ENCODE measurements at regions not wholly inside any gene's neighbourhood (a gene's known extent, or its start where the extent isn't known, plus 50 kb on each side); places are given as distances from the start of the nearest gene placed in this dataset.
"Not testable (repeated sequence)": the region's sequence is repeated elsewhere in the genome, so short reads cannot be mapped to it uniquely, and the experiment has no call there.

GRCh38 chr3:102037791-102038190 lies 188.5 kb downstream of the NFKBIZ start:
- no peak for DNase-seq

GRCh38 chr3:102038477-102039142 lies 189.3 kb downstream of the NFKBIZ start:
- no peak for DNase-seq

GRCh38 chr3:102040144-102040543 lies 190.8 kb downstream of the NFKBIZ start:
- DNase-seq = not testable (repeated sequence)

GRCh38 chr3:102053375-102053989 lies 204.2 kb downstream of the NFKBIZ start:
- DNase-seq = no peak

GRCh38 chr3:102054543-102055080 lies 205.3 kb downstream of the NFKBIZ start:
- no peak for DNase-seq

GRCh38 chr3:102057781-102058421 lies 208.6 kb downstream of the NFKBIZ start:
- no peak for DNase-seq

GRCh38 chr3:102059145-102059943 lies 210.0 kb downstream of the NFKBIZ start:
- no peak for DNase-seq

GRCh38 chr3:102060814-102061213 lies 211.5 kb downstream of the NFKBIZ start:
- no peak for DNase-seq

GRCh38 chr3:102063572-102063971 lies 214.3 kb downstream of the NFKBIZ start:
- DNase-seq = no peak

- DNase-seq = no peak
Measured at GRCh38 chr3:102066470-102066869, 217.2 kb downstream of the NFKBIZ start.

GRCh38 chr3:102068327-102068726 lies 219.0 kb downstream of the NFKBIZ start:
- DNase-seq = no peak

GRCh38 chr3:102068736-102069135 lies 219.4 kb downstream of the NFKBIZ start:
- no peak for DNase-seq

GRCh38 chr3:102069211-102069662 lies 219.9 kb downstream of the NFKBIZ start:
- no peak for DNase-seq

GRCh38 chr3:102074946-102075345 lies 225.6 kb downstream of the NFKBIZ start:
- no peak for DNase-seq

- no peak for DNase-seq
Measured at GRCh38 chr3:102078401-102078800, 229.1 kb downstream of the NFKBIZ start.

GRCh38 chr3:102078854-102079808 lies 229.8 kb downstream of the NFKBIZ start:
- no peak for DNase-seq

GRCh38 chr3:102079809-102080197 lies 230.5 kb downstream of the NFKBIZ start:
- DNase-seq = no peak

- no peak for DNase-seq
Measured at GRCh38 chr3:102081572-102082289, 232.4 kb downstream of the NFKBIZ start.

GRCh38 chr3:102083473-102083872 lies 234.2 kb downstream of the NFKBIZ start:
- no peak for DNase-seq

GRCh38 chr3:102084006-102084405 lies 234.7 kb downstream of the NFKBIZ start:
- no peak for DNase-seq

- no peak for DNase-seq
Measured at GRCh38 chr3:102084704-102085103, 235.4 kb downstream of the NFKBIZ start.
